Kidney (tissue), 13 donors: ENCODE measurements at regions not wholly inside any gene's neighbourhood (a gene's known extent, or its start where the extent isn't known, plus 50 kb on each side); places are given as distances from the start of the nearest gene placed in this dataset.

Experiments
- DNase-seq, 5 donors: peaks; one replicate each; pipeline ENCODE4 v3.0.0-alpha.2; 2013 to 2020
- FAIRE-seq: peaks from 2 replicates; lab custom pipeline; 2012; peaks lifted over from hg19 to GRCh38; lab: Jason Lieb, UNC
- H3K27ac ChIP-seq, 2 donors: one replicate each; pipeline ENCODE4 v1.7.0; 2013; ENCODE audit warnings: low read depth in 2 of 2, low read length in 2 of 2, inconsistent platforms in 1 of 2
- H3K27me3 ChIP-seq: one replicate; pipeline ENCODE4 v1.7.1; 2013; ENCODE audit warnings: low read length, inconsistent platforms; ENCODE audit not compliant: control insufficient read depth, insufficient read depth
- H3K36me3 ChIP-seq, 3 donors: one replicate each; pipeline versions ENCODE4 v1.7.0 to v1.7.1; 2013; ENCODE audit warnings: low read length in 3 of 3, control low read depth in 1 of 3, inconsistent platforms in 1 of 3; ENCODE audit not compliant: insufficient read depth in 3 of 3, control insufficient read depth in 2 of 3
- H3K4me1 ChIP-seq, 3 donors: one replicate each; pipeline versions ENCODE4 v1.7.0 to v1.7.1; 2013; ENCODE audit warnings: low read length in 3 of 3, inconsistent platforms in 1 of 3, low read depth in 1 of 3; ENCODE audit not compliant: control insufficient read depth in 2 of 3, insufficient read depth in 2 of 3
- H3K4me3 ChIP-seq, 3 donors: one replicate each; pipeline versions ENCODE4 v1.7.0 to v1.8.1; 2013; ENCODE audit warnings: low read length in 3 of 3, control low read depth in 1 of 3, inconsistent platforms in 1 of 3
- H3K9ac ChIP-seq, 3 donors: one replicate each; pipeline versions ENCODE4 v1.7.0 to v1.7.1; 2013; ENCODE audit warnings: low read length in 3 of 3, control low read depth in 1 of 3, inconsistent platforms in 1 of 3
- H3K9me3 ChIP-seq, 3 donors: one replicate each; pipeline versions ENCODE4 v1.7.0 to v1.7.1; 2013; ENCODE audit warnings: low read length in 3 of 3, control low read depth in 1 of 3, inconsistent platforms in 1 of 3; ENCODE audit not compliant: control insufficient read depth in 2 of 3, insufficient read depth in 1 of 3
- intact Hi-C: fragments of 100-400 bp; cut with DNase I; formaldehyde crosslinking; loops from one replicate; pipeline ENCODE4 v1.11.1; 2022
- TF ChIP-seq, protein P1 (sequence below): IDR thresholded peaks from 3 replicates; pipeline ENCODE4 v1.5.1; 2012; ENCODE audit warnings: mild to moderate bottlenecking, moderate library complexity, borderline replicate concordance; ENCODE audit not compliant: insufficient read depth; ENCODE audit errors: extremely low read depth
- donor health status: control.
- donor health status: control.
- donor health status: control.
- donor health status: control.
- donor health status: control.
- donor health status: DM: yes; HTN: yes; CAD: no.
- donor health status: Normal renal cell carcinoma (clear cell type).

DNA sequence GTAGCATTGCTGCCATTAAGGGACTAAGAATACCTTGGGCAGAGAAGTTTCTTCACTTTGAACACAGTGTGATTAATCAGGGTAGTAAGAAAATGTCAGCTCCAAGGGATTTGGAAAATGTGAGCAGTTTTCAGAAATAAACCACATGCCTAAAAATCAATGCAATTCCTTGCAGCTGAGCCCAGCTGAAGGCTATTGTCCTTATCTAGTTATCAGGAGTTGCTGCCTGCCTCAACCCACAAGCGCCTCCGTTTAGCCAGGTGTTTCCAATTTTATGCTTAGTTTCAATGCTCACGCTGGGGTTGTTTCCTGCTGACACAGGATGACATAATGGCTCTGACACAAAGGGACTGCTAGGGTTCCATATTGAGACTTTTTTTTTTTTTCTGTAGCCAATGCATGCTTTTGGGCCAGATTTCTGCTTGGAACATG is 132.3 kb upstream of the ANK3 start:
- no peaks in the 10 kb centered on the region for H3K36me3 ChIP-seq
- H3K9me3 ChIP-seq = no peaks in the 10 kb centered on the region
- no peaks in the 10 kb centered on the region for H3K4me1 ChIP-seq
- no peak overlapping the region for H3K9ac ChIP-seq
- no peak for FAIRE-seq
- intact Hi-C loops = no loop called here
- no peaks in the 10 kb centered on the region for H3K27me3 ChIP-seq
- no peak overlapping the region for H3K27ac ChIP-seq
- peak in 4 of 5 donors; percentile 30 to 61 (median 48) for DNase-seq
- TF ChIP-seq, protein P1, sequence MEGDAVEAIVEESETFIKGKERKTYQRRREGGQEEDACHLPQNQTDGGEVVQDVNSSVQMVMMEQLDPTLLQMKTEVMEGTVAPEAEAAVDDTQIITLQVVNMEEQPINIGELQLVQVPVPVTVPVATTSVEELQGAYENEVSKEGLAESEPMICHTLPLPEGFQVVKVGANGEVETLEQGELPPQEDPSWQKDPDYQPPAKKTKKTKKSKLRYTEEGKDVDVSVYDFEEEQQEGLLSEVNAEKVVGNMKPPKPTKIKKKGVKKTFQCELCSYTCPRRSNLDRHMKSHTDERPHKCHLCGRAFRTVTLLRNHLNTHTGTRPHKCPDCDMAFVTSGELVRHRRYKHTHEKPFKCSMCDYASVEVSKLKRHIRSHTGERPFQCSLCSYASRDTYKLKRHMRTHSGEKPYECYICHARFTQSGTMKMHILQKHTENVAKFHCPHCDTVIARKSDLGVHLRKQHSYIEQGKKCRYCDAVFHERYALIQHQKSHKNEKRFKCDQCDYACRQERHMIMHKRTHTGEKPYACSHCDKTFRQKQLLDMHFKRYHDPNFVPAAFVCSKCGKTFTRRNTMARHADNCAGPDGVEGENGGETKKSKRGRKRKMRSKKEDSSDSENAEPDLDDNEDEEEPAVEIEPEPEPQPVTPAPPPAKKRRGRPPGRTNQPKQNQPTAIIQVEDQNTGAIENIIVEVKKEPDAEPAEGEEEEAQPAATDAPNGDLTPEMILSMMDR = no peak
- no peak overlapping the region for H3K4me3 ChIP-seq

DNA sequence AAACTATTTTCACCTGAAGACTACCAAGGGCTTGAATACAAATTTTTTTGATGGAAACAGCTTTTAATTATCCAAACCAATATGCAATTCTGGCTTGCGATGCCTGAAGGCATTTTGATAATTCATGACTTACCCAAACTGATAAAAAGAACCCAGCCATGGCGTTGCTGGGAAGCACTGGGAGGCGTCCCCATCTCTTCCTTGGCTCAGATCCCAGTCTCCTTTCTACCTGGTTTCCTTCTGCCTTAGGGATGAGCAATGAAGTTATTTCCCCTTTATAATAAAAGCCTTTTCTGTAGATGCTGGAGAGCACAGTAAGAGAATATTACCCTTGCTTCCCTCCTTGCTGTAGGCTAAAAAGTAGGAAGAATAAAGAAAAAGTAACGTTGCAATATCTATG is 129.1 kb upstream of the ANK3 start:
- Histone ChIP-seq H3K4me3 (no peak overlapping the region), H3K36me3 (no peaks in the 10 kb centered on the region), H3K4me1 (no peaks in the 10 kb centered on the region), H3K27ac (no peak overlapping the region), H3K9ac (no peak overlapping the region), H3K9me3 (no peaks in the 10 kb centered on the region), H3K27me3 (no peaks in the 10 kb centered on the region)
- TF ChIP-seq, protein P1 = no peak
- intact Hi-C loops = no loop called here
- FAIRE-seq (no peak), DNase-seq (no peak)

DNA sequence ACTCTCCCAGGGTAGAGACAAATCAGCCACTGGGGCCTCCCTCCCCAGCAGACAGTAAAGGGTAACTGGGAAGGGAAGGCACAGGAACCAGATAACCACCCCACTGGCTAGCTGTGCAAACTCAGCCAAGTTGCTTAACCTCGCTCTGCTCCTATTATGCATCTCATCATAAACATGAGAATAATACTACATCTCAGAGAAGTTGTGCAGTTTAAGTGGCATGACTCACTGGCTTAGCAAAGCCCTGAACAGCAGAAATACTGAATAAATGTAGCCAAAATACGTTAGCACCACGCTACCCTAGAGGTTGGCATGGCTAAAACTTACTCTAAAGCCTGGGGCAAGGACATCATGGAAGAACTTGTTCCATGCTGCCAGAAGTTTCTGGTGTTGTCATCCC is 128.1 kb upstream of the ANK3 start:
- Histone ChIP-seq H3K4me1 (no peaks in the 10 kb centered on the region), H3K27ac (no peak overlapping the region), H3K9ac (no peak overlapping the region), H3K36me3 (no peaks in the 10 kb centered on the region), H3K4me3 (no peak overlapping the region), H3K27me3 (no peaks in the 10 kb centered on the region), H3K9me3 (no peaks in the 10 kb centered on the region)
- TF ChIP-seq, protein P1 = no peak
- DNase-seq (no peak), FAIRE-seq (no peak)
- intact Hi-C loops = no loop called here

DNA sequence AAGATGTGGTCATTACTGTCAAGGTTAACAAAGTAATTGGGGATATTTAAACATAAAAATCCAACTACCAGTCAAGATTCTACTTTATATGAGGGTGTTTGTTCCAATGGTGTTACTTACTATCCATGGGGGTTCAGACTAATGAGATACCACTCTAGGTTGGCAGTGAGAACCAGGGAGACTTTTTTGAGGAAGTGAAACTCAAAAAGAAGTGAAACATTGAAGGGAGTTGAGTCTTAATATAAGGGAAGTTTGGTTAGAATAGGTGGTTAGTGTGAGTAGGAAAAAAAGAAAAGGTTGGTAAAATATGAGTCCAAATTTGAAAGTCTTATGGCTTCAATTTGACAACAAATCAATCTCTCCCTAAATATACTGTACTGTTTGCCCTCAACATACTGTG is 123.6 kb upstream of the ANK3 start:
- no peak overlapping the region for H3K9ac ChIP-seq
- no peak for FAIRE-seq
- no peak overlapping the region for H3K4me3 ChIP-seq
- DNase-seq = no peak
- no peak overlapping the region for H3K27ac ChIP-seq
- no peaks in the 10 kb centered on the region for H3K9me3 ChIP-seq
- H3K36me3 ChIP-seq = no peaks in the 10 kb centered on the region
- H3K27me3 ChIP-seq = no peaks in the 10 kb centered on the region
- H3K4me1 ChIP-seq = no peaks in the 10 kb centered on the region
- intact Hi-C loops = no loop called here
- TF ChIP-seq, protein P1 = no peak
